NCI-H69 (cell line): ENCODE measurements at regions not wholly inside any gene's neighbourhood (a gene's known extent, or its start where the extent isn't known, plus 50 kb on each side); places are given as distances from the start of the nearest gene placed in this dataset.
A peak's percentile ranks its signal among the peaks of the same experiment; 100 is the strongest.

Experiments used
- DNase-seq: peaks from one replicate; lab custom pipeline; 2025; lab: John Stamatoyannopoulos, UW

GRCh38 chr5:72619251-72619650 lies 112.0 kb upstream of the ZNF366 start:
- DNase-seq: no peak

DNA sequence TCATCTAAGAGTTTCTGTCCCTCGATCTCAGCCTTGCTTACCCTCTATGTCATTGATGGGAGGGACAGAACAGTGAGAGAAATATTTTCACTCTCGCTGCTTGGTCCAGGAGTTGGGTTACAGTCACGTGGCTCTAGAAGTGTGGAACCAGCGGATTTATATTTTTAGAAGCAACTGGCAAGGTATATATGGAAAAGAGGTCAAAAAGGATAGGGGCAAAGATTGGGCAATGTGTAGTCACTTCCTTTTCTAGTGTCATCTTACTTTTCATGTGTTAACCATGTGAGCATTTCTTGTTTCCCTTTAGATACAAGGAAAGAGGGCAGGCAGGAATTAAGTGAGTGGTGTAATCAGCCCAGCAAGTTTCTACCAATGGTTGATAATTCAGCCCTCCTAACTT lies 111.5 kb upstream of the ZNF366 start:
- DNase-seq: no peak

- no peak for DNase-seq
Measured at GRCh38 chr5:72615061-72615460, 107.9 kb upstream of the ZNF366 start.

DNA sequence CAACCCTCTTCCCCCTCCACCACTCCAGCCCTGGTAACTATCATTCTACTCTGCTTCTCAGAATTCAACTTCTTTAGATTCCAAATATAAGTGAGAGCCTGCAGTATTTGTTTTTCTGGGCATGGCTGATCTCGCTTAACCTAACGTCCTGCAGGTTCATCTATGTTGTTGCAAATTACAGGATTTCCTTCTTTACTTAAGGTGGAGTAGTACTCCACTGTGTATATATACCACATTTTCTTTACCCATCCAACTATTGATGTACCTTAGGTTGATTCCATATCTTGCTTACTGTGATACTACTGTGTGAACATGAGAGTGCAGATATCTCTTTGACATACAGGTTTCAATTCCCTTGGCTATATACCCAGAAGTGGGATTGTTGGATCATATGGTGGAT lies 106.3 kb upstream of the ZNF366 start:
- DNase-seq: peak; percentile 7

DNA sequence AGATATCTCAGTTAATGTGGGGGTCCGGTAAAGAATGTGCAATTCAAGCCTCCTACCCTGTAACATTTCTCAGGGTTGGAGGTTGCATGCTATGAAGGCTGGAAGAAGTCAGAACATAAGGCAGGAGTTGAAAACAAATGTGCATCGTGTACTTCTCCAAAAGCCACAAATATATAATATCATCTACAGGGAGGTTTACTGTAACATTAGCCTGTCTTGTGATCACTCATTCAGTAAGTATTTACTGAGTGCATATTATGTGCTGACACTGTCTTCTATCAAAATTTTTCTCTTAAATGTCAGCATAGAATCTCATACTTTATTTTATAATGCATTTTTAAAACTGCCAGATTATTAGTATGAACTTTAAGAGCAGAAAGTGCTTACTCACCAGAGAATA lies 105.6 kb upstream of the ZNF366 start:
- no peak for DNase-seq

- peak; percentile 94 for DNase-seq
Measured at GRCh38 chr5:72611118-72611730, 104.0 kb upstream of the ZNF366 start.

GRCh38 chr5:72608926-72609325 lies 101.7 kb upstream of the ZNF366 start:
- no peak for DNase-seq

- peak; percentile 36 for DNase-seq
Measured at GRCh38 chr5:72608297-72608696, 101.1 kb upstream of the ZNF366 start.

- no peak for DNase-seq
Measured at GRCh38 chr5:72607381-72607780, 100.2 kb upstream of the ZNF366 start.

- DNase-seq: no peak
Measured at GRCh38 chr5:72606525-72606924, 99.3 kb upstream of the ZNF366 start.

- DNase-seq: no peak
Measured at GRCh38 chr5:72605632-72606031, 98.4 kb upstream of the ZNF366 start.

DNA sequence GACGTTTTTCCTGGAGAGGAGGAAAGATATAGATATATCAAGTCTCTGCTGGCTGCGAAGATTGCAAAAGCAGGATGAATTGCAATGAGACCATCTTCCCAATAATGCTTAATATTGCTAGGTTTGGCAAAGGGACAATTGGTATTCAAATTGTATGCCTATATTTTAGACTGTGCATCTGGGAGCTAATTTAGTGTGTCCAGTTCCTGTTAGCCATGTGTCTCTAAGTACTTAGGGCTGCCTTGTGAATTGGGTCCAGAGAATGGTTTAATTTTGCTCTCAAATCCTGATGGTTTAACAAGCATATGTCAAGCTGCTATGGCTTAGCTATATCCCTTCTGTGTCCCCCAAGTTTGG lies 97.6 kb upstream of the ZNF366 start:
- DNase-seq: no peak

GRCh38 chr5:72604111-72604797 lies 97.0 kb upstream of the ZNF366 start:
- DNase-seq: peak; percentile 5

GRCh38 chr5:72602696-72603685 lies 95.8 kb upstream of the ZNF366 start:
- no peak for DNase-seq

GRCh38 chr5:72601861-72602260 lies 94.7 kb upstream of the ZNF366 start:
- no peak for DNase-seq

GRCh38 chr5:72600391-72600981 lies 93.3 kb upstream of the ZNF366 start:
- no peak for DNase-seq

DNA sequence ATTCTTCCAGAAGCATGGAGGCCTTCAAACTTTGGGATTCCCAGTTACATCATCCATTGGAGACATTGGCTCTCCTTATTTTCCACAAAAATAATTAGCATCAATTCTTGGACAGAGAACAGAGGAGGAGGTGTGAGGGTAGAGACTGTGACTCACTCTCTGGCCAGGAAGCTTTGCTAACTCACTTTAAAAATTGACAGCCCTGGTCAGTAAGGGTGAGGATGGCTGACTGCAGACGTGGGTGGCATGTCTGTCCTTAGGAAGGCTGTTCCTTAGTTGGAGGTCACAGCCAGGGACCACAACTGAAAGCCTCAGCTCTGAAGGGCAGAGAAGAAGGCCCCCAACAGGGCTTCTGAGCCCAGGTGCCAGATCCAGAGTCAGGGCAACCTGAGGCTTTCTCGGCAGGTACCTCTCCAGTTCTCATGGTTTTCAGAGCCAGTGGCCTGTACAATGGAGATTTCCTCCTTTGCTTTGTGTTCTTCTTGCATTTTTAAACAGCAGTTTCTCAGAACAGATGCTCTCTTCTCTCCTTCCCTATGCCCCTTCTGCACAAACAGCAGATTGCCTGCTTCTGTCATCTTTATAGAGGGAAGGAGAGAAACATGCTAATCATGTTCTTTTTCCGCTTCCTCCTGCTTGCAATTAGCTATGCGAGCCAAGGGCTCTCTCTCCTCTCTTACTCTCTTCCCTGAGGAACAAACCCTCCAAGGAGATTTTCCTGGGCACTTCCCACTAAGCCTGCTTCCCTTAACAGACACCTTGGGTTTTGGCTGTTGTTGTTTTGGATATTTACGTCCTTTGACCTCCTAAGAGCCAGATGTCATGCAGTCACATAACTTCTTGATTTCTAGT lies 92.5 kb upstream of the ZNF366 start:
- no peak for DNase-seq

DNA sequence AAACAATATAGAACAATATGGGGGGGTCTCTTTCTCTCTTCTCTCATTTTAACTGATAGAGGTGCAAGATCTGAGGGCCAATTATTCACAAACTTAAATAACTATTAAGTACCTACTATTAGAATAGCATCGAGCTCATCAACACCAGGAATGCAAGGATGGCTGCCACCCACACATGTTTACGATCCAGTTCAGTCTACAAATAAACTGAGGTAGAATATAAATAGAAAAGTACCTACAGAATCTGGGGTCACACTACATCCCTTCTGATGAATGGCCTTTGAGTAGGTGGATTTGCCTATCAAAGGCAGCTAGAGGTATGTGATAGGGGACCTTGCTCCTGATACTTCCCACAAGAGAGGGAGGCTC lies 91.8 kb upstream of the ZNF366 start:
- no peak for DNase-seq

- no peak for DNase-seq
Measured at GRCh38 chr5:72598401-72599064, 91.3 kb upstream of the ZNF366 start.

DNA sequence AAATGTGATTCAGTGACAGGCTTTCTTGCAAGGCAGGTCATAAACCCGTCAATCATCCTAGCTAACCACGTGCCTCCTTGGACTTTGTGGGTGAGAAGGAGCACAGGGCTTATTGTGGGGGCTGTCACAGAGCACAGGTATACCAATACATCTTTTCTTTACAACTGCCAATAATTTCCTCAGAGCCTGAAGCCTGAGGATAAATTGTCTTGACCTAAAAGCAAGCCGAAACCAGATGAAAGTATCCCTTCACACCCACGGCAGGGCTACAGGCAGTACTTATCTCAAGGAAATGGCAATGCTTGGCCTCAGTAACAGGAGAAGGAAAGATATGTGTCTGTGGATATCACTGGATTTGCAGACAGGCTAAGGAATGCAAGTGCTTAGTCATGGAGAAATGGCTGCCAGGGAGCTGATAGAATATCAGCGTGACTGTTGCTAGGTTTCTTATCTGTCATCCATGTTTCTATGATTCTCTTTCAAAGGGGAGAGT lies 90.3 kb upstream of the ZNF366 start:
- no peak for DNase-seq

DNA sequence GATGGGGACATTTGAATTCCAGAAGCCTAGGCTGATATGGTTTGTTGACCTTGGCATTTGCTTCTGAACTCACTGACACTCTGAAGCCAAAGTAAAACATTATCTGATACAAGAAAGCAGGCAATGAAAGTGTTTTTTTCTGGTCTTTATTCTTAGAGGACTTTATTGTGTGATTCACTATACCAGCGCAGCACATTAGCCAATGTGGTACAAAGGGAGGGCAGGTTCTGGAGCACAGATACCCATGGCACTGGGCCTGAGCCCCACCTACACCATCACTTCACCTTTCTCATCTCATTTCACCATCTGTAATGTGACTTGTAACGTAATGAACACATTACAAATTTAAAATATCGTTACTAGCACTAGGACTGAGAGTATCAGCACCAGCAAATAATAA lies 89.7 kb upstream of the ZNF366 start:
- no peak for DNase-seq
